ENCODE measurements at regions not wholly inside any gene's neighbourhood (a gene's known extent, or its start where the extent isn't known, plus 50 kb on each side); places are given as distances from the start of the nearest gene placed in this dataset.

- ATAC-seq (ENCODE audit: low read depth in 2 of 2) (no peak), DNase-seq (no peak)
- Mint-ChIP-seq H3K36me3 (no peaks in the 10 kb centered on the region), H3K27ac (peak overlapping the region in 2 of 3 donors; percentile 44 to 45), H3K4me3 (no peak overlapping the region), H3K9me3 (peaks cover 0 to 1% (median 0%) of the 10 kb centered on the region in 7 donors), H3K4me1 (peaks cover 0 to 8% (median 0%) of the 10 kb centered on the region in 4 donors), H3K27me3 (no peaks in the 10 kb centered on the region)
- H3K9me3 ChIP-seq (ENCODE audit: control insufficient read depth in 2 of 2, low read length in 2 of 2): no peaks in the 10 kb centered on the region
- H3K27me3 ChIP-seq (ENCODE audit: control insufficient read depth, insufficient read depth, low read length): no peaks in the 10 kb centered on the region
- no peak overlapping the region for H3K27ac ChIP-seq (ENCODE audit: insufficient read depth, low read length, poor library complexity, severe bottlenecking)
- H3K4me3 ChIP-seq (ENCODE audit: low read depth, low read length): no peak overlapping the region
- no peaks in the 10 kb centered on the region for H3K36me3 ChIP-seq (ENCODE audit: control insufficient read depth, insufficient read depth, low read length)
- no peaks in the 10 kb centered on the region for H3K4me1 ChIP-seq (ENCODE audit: control insufficient read depth, insufficient read depth, low read length, poor library complexity, severe bottlenecking)
These were observed 69.1 kb upstream of the C12orf71 start for GRCh38 chr12:27151479-27151878.

GRCh38 chr12:27158297-27158696 lies 75.9 kb upstream of the C12orf71 start:
- no peak overlapping the region for H3K4me3 ChIP-seq (ENCODE audit: low read depth, low read length)
- no peaks in the 10 kb centered on the region for H3K4me1 ChIP-seq (ENCODE audit: control insufficient read depth, insufficient read depth, low read length, poor library complexity, severe bottlenecking)
- no peaks in the 10 kb centered on the region for H3K27me3 Mint-ChIP-seq
- H3K27ac ChIP-seq (ENCODE audit: insufficient read depth, low read length, poor library complexity, severe bottlenecking): no peak overlapping the region
- no peaks in the 10 kb centered on the region for H3K36me3 Mint-ChIP-seq
- ATAC-seq (ENCODE audit: low read depth in 2 of 2): no peak
- H3K9me3 ChIP-seq (ENCODE audit: control insufficient read depth in 2 of 2, low read length in 2 of 2): no peaks in the 10 kb centered on the region
- no peak for DNase-seq
- no peak overlapping the region for H3K27ac Mint-ChIP-seq
- no peaks in the 10 kb centered on the region for H3K9me3 Mint-ChIP-seq
- no peaks in the 10 kb centered on the region for H3K27me3 ChIP-seq (ENCODE audit: control insufficient read depth, insufficient read depth, low read length)
- no peak overlapping the region for H3K4me3 Mint-ChIP-seq
- no peaks in the 10 kb centered on the region for H3K4me1 Mint-ChIP-seq
- H3K36me3 ChIP-seq (ENCODE audit: control insufficient read depth, insufficient read depth, low read length): no peaks in the 10 kb centered on the region

- Mint-ChIP-seq H3K9me3 (peaks cover 0 to 3% (median 0%) of the 10 kb centered on the region in 7 donors), H3K4me1 (peaks cover 0 to 6% (median 4%) of the 10 kb centered on the region in 4 donors), H3K27me3 (no peaks in the 10 kb centered on the region), H3K4me3 (no peak overlapping the region), H3K36me3 (no peaks in the 10 kb centered on the region), H3K27ac (no peak overlapping the region)
- H3K27me3 ChIP-seq (ENCODE audit: control insufficient read depth, insufficient read depth, low read length): no peaks in the 10 kb centered on the region
- no peak overlapping the region for H3K27ac ChIP-seq (ENCODE audit: insufficient read depth, low read length, poor library complexity, severe bottlenecking)
- no peak for ATAC-seq (ENCODE audit: low read depth in 2 of 2)
- no peak for DNase-seq
- no peak overlapping the region for H3K4me3 ChIP-seq (ENCODE audit: low read depth, low read length)
- H3K9me3 ChIP-seq (ENCODE audit: control insufficient read depth in 2 of 2, low read length in 2 of 2): no peaks in the 10 kb centered on the region
- no peaks in the 10 kb centered on the region for H3K4me1 ChIP-seq (ENCODE audit: control insufficient read depth, insufficient read depth, low read length, poor library complexity, severe bottlenecking)
- no peaks in the 10 kb centered on the region for H3K36me3 ChIP-seq (ENCODE audit: control insufficient read depth, insufficient read depth, low read length)
These were observed 79.3 kb upstream of the C12orf71 start for GRCh38 chr12:27161458-27162228.

- Histone ChIP-seq H3K4me1 (ENCODE audit: control insufficient read depth, insufficient read depth, low read length, poor library complexity, severe bottlenecking) (no peaks in the 10 kb centered on the region), H3K27ac (ENCODE audit: insufficient read depth, low read length, poor library complexity, severe bottlenecking) (no peak overlapping the region), H3K36me3 (ENCODE audit: control insufficient read depth, insufficient read depth, low read length) (no peaks in the 10 kb centered on the region), H3K9me3 (ENCODE audit: control insufficient read depth in 2 of 2, low read length in 2 of 2) (no peaks in the 10 kb centered on the region), H3K27me3 (ENCODE audit: control insufficient read depth, insufficient read depth, low read length) (no peaks in the 10 kb centered on the region), H3K4me3 (ENCODE audit: low read depth, low read length) (no peak overlapping the region)
- Mint-ChIP-seq H3K27me3 (no peaks in the 10 kb centered on the region), H3K36me3 (no peaks in the 10 kb centered on the region), H3K4me1 (peaks cover 0 to 11% (median 4%) of the 10 kb centered on the region in 4 donors), H3K27ac (no peak overlapping the region), H3K9me3 (peaks cover 0 to 3% (median 0%) of the 10 kb centered on the region in 7 donors), H3K4me3 (no peak overlapping the region)
- DNase-seq (no peak), ATAC-seq (ENCODE audit: low read depth in 2 of 2) (no peak)
These were observed 79.8 kb upstream of the C12orf71 start for GRCh38 chr12:27162229-27162537.

DNA sequence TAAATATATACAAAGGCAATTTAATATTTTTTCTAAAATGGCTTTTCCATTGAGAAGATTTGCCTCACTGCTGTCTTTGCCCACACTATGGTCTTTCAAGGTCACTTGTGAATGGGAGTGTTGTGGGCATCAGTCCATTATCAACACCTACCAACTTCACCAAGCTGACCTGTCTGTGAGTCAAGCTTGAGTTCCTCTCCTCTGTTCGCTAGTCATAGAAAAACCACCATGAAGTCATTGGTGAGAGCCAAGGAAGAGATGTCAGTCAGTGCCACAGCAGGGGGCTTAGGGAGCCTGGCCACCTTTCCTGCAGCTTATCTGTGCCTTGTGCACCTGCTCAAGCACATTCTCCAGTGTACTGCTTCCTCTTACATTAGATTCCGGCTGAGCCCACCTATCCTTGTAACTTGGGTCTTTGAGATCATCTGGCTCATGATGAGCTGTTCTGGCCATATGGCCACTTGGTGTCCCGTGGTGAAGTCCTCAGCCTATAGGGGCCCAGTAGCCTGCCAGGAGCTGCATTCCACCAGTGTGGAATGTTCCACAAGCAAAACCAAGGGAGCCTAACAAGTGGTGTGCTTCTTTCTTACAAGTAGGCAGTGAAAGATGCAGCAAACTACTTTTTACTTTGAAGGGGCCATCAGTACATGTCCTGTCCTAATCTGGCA lies 80.8 kb upstream of the C12orf71 start:
- Histone ChIP-seq H3K4me1 (ENCODE audit: control insufficient read depth, insufficient read depth, low read length, poor library complexity, severe bottlenecking) (no peaks in the 10 kb centered on the region), H3K9me3 (ENCODE audit: control insufficient read depth in 2 of 2, low read length in 2 of 2) (no peaks in the 10 kb centered on the region), H3K27ac (ENCODE audit: insufficient read depth, low read length, poor library complexity, severe bottlenecking) (no peak overlapping the region), H3K36me3 (ENCODE audit: control insufficient read depth, insufficient read depth, low read length) (no peaks in the 10 kb centered on the region), H3K27me3 (ENCODE audit: control insufficient read depth, insufficient read depth, low read length) (no peaks in the 10 kb centered on the region), H3K4me3 (ENCODE audit: low read depth, low read length) (no peak overlapping the region)
- Mint-ChIP-seq H3K9me3 (peaks cover 0 to 5% (median 0%) of the 10 kb centered on the region in 7 donors), H3K4me1 (peaks cover 0 to 11% (median 4%) of the 10 kb centered on the region in 4 donors), H3K4me3 (no peak overlapping the region), H3K27ac (no peak overlapping the region), H3K27me3 (no peaks in the 10 kb centered on the region), H3K36me3 (no peaks in the 10 kb centered on the region)
- DNase-seq: no peak
- ATAC-seq (ENCODE audit: low read depth in 2 of 2): no peak

GRCh38 chr12:27163894-27164293 lies 80.2 kb upstream of the STK38L start:
- peaks cover 0 to 5% (median 0%) of the 10 kb centered on the region in 7 donors for H3K9me3 Mint-ChIP-seq
- no peaks in the 10 kb centered on the region for H3K36me3 ChIP-seq (ENCODE audit: control insufficient read depth, insufficient read depth, low read length)
- no peak overlapping the region for H3K4me3 ChIP-seq (ENCODE audit: low read depth, low read length)
- H3K4me1 ChIP-seq (ENCODE audit: control insufficient read depth, insufficient read depth, low read length, poor library complexity, severe bottlenecking): no peaks in the 10 kb centered on the region
- H3K27ac ChIP-seq (ENCODE audit: insufficient read depth, low read length, poor library complexity, severe bottlenecking): no peak overlapping the region
- H3K27me3 ChIP-seq (ENCODE audit: control insufficient read depth, insufficient read depth, low read length): no peaks in the 10 kb centered on the region
- H3K36me3 Mint-ChIP-seq: no peaks in the 10 kb centered on the region
- H3K27me3 Mint-ChIP-seq: no peaks in the 10 kb centered on the region
- ATAC-seq (ENCODE audit: low read depth in 2 of 2): no peak
- H3K27ac Mint-ChIP-seq: no peak overlapping the region
- H3K4me1 Mint-ChIP-seq: peaks cover 0 to 11% (median 4%) of the 10 kb centered on the region in 4 donors
- no peak for DNase-seq
- H3K9me3 ChIP-seq (ENCODE audit: control insufficient read depth in 2 of 2, low read length in 2 of 2): no peaks in the 10 kb centered on the region
- no peak overlapping the region for H3K4me3 Mint-ChIP-seq

- no peaks in the 10 kb centered on the region for H3K9me3 ChIP-seq (ENCODE audit: control insufficient read depth in 2 of 2, low read length in 2 of 2)
- no peak overlapping the region for H3K4me3 Mint-ChIP-seq
- H3K27me3 Mint-ChIP-seq: no peaks in the 10 kb centered on the region
- ATAC-seq (ENCODE audit: low read depth in 2 of 2): no peak
- peaks cover 0 to 11% (median 4%) of the 10 kb centered on the region in 4 donors for H3K4me1 Mint-ChIP-seq
- H3K4me1 ChIP-seq (ENCODE audit: control insufficient read depth, insufficient read depth, low read length, poor library complexity, severe bottlenecking): no peaks in the 10 kb centered on the region
- H3K9me3 Mint-ChIP-seq: peaks cover 0 to 6% (median 0%) of the 10 kb centered on the region in 7 donors
- no peaks in the 10 kb centered on the region for H3K27me3 ChIP-seq (ENCODE audit: control insufficient read depth, insufficient read depth, low read length)
- DNase-seq: no peak
- no peak overlapping the region for H3K27ac ChIP-seq (ENCODE audit: insufficient read depth, low read length, poor library complexity, severe bottlenecking)
- no peak overlapping the region for H3K4me3 ChIP-seq (ENCODE audit: low read depth, low read length)
- H3K36me3 ChIP-seq (ENCODE audit: control insufficient read depth, insufficient read depth, low read length): no peaks in the 10 kb centered on the region
- no peaks in the 10 kb centered on the region for H3K36me3 Mint-ChIP-seq
- H3K27ac Mint-ChIP-seq: no peak overlapping the region
These were observed 79.6 kb upstream of the STK38L start for GRCh38 chr12:27164330-27165040.

Data from CD4-positive, CD25-positive, alpha-beta regulatory T cell (primary cell).